LNCAP (cell line): ENCODE measurements at regions not wholly inside any gene's neighbourhood (a gene's known extent, or its start where the extent isn't known, plus 50 kb on each side); places are given as distances from the start of the nearest gene placed in this dataset.

Experiments
- TF ChIP-seq, protein P1 (sequence below): fragments of 450-650 bp; IDR thresholded peaks from 2 replicates; pipeline ENCODE4 v1.5.1; 2017; ENCODE audit warnings: mild to moderate bottlenecking

DNA sequence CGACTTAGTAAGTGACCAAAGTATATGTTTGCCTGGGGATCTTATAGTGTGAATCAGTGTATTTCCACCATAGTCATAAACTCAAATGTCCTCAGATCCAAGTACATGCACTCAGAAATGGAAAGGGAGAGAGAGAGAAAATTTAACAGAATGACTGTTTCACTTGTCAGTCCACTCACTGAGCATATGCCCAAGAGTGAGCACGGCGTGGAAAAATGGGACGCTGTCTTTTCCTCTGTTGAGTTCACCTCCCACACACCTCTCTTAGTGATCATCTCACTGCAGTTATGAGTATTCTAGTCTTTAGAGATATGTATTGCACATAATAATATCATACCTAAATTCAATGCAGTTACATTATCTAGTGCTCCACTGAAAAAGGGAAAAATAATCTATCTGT lies 156.8 kb upstream of the PRMT6 start:
- TF ChIP-seq, protein P1, sequence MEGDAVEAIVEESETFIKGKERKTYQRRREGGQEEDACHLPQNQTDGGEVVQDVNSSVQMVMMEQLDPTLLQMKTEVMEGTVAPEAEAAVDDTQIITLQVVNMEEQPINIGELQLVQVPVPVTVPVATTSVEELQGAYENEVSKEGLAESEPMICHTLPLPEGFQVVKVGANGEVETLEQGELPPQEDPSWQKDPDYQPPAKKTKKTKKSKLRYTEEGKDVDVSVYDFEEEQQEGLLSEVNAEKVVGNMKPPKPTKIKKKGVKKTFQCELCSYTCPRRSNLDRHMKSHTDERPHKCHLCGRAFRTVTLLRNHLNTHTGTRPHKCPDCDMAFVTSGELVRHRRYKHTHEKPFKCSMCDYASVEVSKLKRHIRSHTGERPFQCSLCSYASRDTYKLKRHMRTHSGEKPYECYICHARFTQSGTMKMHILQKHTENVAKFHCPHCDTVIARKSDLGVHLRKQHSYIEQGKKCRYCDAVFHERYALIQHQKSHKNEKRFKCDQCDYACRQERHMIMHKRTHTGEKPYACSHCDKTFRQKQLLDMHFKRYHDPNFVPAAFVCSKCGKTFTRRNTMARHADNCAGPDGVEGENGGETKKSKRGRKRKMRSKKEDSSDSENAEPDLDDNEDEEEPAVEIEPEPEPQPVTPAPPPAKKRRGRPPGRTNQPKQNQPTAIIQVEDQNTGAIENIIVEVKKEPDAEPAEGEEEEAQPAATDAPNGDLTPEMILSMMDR, result no peak

DNA sequence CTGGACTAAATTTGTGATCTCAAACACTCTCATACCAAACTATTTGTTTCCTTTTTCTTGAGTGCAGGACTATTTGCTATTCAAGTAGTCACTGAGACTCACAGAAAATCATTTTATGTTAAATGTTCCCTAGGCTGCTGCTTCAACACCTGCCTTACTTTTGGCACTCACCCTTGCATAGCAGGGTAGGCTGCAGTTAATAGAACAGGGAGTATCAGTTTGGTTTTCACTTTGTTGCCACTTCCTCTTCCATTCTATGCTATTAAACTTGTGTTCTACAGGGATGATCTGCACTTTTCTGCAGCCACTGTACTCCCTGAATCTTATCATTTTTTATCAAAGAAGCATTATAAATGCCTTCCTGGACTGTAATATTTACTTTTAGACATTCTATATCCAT lies 148.7 kb upstream of the PRMT6 start:
- TF ChIP-seq, protein P1, result no peak

DNA sequence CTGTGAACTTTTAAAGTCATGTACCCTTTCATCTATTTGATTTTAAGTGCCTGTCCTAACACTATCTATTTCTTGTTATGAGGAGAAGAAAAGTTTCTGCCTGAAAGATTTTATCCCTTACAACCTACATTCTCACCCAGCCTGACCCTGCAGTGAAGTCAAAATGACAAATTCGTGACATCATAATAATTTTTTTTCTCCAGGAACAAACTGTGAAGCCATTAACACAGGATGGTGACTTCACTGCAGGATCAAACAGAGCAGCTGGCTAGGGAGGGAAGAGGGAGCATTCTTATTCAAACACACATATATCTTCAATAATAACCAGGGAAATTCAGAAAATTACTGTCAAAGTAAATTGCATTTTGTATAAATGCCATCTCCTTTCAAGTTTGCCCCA lies 147.8 kb upstream of the PRMT6 start:
- TF ChIP-seq, protein P1, result no peak

DNA sequence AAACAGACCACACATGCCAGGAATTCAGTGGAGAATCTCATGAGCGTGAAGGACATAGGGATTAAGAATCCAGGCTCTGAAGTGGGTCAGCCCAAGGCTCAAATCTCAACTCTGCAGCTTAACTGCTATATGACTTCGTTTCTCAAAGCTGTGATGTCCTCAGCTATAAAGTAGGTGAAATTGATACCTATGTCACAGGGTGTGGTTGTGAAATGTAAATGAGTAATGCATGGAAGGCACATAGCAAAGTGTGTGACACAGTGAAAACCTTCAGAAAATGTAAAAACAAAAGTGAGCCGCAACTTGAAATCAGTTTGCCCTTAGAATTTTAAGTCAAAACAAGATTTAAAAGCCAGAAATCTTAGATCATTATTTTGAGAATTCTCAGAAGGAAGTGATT lies 145.7 kb upstream of the PRMT6 start:
- TF ChIP-seq, protein P1, result no peak

DNA sequence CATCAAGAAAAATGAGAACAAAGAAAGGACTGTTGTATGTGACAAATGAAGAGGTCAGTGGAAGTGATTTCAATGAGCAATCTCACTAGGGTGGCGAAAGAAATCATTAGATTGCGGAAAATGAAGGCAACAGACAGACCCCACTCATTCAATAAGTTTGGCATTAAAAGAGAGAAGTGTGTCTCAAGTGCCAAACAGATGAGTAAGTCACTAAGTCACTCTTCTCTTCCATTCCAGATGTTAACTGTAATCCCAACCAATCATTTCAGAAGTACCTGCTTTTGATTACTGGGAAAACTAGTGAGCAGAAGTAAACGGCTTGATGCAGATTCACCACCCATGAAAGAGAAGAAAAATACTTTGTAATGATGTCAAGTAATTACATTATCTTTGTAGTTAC lies 144.3 kb upstream of the PRMT6 start:
- TF ChIP-seq, protein P1, result no peak

DNA sequence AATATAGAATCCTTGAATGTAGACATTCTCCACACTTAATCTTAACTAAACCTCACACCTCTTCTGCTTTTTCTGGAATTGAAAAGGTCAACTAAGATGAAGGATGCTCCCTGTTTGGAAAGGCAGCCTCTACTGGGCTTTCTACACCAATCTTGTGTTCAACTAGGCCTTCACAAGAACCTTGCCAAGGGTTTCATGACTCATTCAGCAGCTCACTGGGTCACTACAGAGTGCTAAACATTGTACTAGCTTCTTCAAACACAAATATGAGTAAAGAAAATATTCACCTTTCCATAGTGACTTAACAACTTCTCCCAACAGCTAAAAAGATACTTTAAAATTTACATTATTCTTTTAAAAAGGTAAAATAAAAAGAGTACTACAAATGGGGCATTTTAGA lies 135.3 kb upstream of the PRMT6 start:
- TF ChIP-seq, protein P1, result no peak

DNA sequence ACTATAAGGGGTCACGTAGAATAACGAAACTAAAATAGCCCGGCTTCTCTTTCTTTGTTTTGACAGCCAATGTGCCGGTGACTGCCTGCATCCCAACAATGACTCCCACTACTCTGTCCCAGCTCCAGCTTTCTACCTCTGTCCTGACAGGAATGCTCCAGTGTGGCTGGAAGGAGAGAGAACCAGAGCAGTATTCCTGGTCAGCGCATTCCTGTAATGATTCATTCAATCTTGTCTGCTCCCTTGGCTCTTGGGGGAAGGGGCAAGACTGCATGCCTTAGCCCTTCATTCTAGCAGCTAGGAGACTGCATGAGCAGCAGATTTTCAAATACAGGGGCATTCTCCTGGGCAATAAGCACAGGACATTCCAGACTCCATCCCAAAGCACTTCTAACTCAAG lies 132.1 kb upstream of the PRMT6 start:
- TF ChIP-seq, protein P1, result no peak

DNA sequence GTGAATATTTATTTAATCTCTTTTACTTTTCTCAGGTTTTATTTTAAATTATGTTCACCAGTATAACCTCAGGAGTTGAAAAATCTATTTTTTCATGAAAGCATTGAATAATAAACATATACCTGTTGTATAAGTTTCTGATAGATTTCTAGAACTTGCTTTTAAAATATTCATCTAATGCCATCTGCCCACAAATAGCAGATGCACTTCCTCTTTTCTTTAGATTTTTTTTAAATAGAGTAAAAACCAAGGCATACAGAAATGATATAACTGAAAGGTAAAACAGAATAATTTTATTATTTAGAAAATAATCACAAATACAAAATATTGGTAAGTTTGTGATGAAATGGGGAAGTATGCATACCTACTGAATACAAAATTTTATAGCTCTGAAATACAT lies 130.7 kb upstream of the PRMT6 start:
- TF ChIP-seq, protein P1, result no peak
